Stimulated activated naive CD8-positive, alpha-beta T cell treated with anti-CD3 and anti-CD28 coated beads, Interleukin-15, amount 100 ng/mL, for 72 hours (primary cell): ENCODE measurements at regions not wholly inside any gene's neighbourhood (a gene's known extent, or its start where the extent isn't known, plus 50 kb on each side); places are given as distances from the start of the nearest gene placed in this dataset.

Experiments
- ATAC-seq: fragments of 150-1000 bp; cut with Tn5 transposase; 2 replicates; pipeline ENCODE4 v1.10.0; 2021; ENCODE audit warnings: mild to moderate bottlenecking, moderate library complexity
- DNase-seq, 2 donors: peaks; one replicate each; pipeline ENCODE4 v3.0.0; 2021 to 2022
- H3K27ac Mint-ChIP-seq, 2 donors: one replicate each; pipeline ENCODE4 v1.8.0; 2022; ENCODE audit warnings: mild to moderate bottlenecking in 2 of 2, mixed read lengths in 2 of 2, moderate library complexity in 2 of 2
- H3K27me3 Mint-ChIP-seq: one replicate; pipeline ENCODE4 v1.8.0; 2022; ENCODE audit warnings: mixed read lengths
- H3K4me1 Mint-ChIP-seq: one replicate; pipeline ENCODE4 v1.8.0; 2022; ENCODE audit warnings: mild to moderate bottlenecking, mixed read lengths
- H3K4me3 Mint-ChIP-seq, 2 donors: one replicate each; pipeline ENCODE4 v1.8.0; 2022; ENCODE audit warnings: mild to moderate bottlenecking in 2 of 2, mixed read lengths in 2 of 2, moderate library complexity in 1 of 2
- H3K9me3 Mint-ChIP-seq, 2 donors: one replicate each; pipeline ENCODE4 v1.8.0; 2022; ENCODE audit warnings: mixed read lengths in 2 of 2

DNA sequence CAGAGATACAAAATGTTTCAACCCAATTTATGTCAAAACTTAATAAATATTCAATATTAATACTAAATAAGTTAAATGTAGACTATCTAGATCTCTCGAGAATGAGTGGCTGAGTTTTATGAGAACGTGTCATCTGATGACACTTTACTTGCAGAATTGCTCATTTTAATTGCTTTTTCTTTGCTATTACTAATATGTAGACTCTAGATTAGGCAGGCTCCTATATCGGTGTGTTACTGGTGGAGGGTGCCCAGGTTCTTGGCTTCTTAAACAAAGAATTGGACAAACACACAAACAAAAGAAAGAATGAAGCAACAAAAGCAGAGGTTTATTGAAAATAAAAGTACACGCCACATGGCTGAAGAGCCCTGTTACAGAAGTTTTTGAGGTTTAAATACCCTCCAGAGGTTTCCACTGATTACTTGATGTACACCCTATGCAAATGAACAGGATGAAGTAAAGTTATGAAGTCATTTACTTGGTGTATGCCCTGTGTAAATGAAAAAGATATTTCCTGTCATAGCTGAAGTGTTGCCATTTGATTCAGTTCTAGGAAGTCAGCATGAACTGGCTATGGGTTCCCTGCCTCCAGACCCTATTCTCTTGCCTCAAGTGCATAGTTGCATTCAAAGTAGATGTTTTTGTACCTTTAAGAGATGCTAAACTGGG, 122.9 kb upstream of the ITGA4 start:
- peaks cover 12% of the 10 kb centered on the region for H3K4me1 Mint-ChIP-seq
- ATAC-seq (peak; percentile 76), DNase-seq (no peak)
- no peak overlapping the region for H3K4me3 Mint-ChIP-seq
- H3K9me3 Mint-ChIP-seq: peaks cover 21 to 22% of the 10 kb centered on the region in 2 donors
- no peaks in the 10 kb centered on the region for H3K27me3 Mint-ChIP-seq
- H3K27ac Mint-ChIP-seq: no peak overlapping the region

DNA sequence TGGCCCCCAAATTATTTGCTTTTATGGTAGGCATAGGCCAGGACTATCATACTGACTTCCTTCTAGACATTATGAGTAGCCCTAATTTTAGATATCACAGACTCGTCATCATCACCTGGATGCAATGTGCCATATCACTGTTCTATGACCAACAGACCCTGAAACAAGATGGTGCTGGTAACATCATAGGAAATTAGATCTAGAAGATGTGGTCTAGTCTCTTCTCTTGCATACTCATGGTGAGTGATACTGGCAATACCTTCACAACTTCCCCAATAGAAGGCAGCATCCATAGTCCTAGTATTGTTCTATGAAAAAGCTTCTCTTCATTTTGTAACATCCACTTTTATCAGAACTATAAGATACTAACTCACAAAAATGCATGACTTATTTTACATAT, 116.3 kb upstream of the ITGA4 start:
- H3K4me3 Mint-ChIP-seq: no peak overlapping the region
- peaks cover 7% of the 10 kb centered on the region for H3K4me1 Mint-ChIP-seq
- no peak overlapping the region for H3K27ac Mint-ChIP-seq
- H3K27me3 Mint-ChIP-seq: no peaks in the 10 kb centered on the region
- H3K9me3 Mint-ChIP-seq: peaks cover 11 to 24% of the 10 kb centered on the region in 2 donors
- ATAC-seq: no peak
- no peak for DNase-seq

DNA sequence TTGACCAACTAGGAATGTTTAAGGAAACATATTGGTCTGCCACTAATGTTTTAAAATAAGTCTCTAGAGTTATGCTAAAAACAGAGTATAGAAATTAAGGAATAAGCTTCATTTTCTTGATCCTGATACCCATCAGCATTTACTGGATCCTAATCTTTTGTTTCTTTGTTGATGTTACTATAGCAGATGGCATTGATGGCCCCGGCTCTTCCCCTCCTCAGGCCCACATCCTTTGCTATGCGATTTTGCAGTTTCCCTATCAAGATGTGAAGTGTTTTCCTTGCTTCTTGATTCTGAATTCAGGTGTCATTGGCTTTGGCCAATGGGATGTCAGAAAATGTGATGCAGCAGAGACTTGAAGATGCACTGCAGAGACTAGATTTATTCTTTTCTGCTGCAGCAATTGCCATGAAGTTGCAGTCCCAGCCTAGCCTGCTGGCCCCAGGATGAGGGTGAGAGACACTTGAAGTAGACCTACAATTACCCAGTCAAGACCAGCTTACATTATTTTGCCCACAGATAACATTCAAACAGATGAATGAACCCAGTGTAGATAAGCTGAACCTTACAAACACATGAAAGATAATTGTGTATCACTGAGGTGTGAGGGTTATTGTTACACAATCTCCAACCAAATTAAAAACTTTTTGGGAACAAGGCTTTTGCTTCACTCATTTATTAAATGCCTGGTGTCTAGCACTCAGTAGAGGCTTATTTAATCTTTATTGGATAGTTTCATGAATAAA, 115.2 kb upstream of the ITGA4 start:
- no peak for ATAC-seq
- Mint-ChIP-seq H3K27ac (no peak overlapping the region), H3K4me3 (no peak overlapping the region), H3K4me1 (peaks cover 7% of the 10 kb centered on the region), H3K27me3 (no peaks in the 10 kb centered on the region), H3K9me3 (peaks cover 11 to 24% of the 10 kb centered on the region in 2 donors)
- DNase-seq: no peak

DNA sequence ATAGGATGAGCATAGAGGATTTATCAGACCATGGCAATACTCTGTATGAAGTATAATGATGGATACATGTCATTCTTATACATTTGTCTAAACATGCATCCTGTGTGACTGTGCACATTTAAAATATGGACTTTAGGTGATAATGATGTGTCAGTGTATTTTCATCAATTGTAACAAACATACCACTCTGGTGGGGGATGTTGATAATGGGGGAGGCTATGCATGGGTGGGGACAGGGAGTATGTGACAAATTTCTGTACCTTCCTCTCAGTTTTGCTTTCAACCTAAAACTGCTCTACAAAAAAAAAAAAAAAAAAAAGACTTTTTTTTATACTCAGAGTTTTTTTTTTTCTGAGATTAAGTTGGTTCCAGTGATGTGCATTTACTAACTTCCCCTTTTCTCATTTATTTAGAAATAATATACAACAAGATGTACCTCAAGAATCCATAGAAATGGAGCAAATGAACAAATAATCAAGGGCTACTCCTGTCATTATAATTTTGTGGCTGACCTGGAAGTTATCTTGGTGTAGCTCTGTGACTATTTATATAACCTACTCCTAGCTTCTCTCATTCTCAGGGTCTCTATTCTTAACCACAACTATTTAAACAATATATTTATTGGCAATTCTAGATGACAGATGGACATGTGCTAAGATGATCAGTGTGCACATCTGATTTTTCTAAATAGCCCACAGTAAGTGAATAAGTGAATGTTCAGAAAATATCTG, 108.9 kb upstream of the ITGA4 start:
- Mint-ChIP-seq H3K4me3 (no peak overlapping the region), H3K4me1 (peaks cover 26% of the 10 kb centered on the region), H3K27me3 (no peaks in the 10 kb centered on the region), H3K9me3 (peaks cover under 1 to 1% of the 10 kb centered on the region in 2 donors), H3K27ac (no peak overlapping the region)
- peak in 1 of 2 donors; percentile 9 for DNase-seq
- peak; percentile 78 for ATAC-seq

GRCh38 chr2:181352158-181352557, 105.0 kb upstream of the ITGA4 start:
- H3K4me3 Mint-ChIP-seq: no peak overlapping the region
- peaks cover 40% of the 10 kb centered on the region for H3K4me1 Mint-ChIP-seq
- H3K27ac Mint-ChIP-seq: no peak overlapping the region

DNA sequence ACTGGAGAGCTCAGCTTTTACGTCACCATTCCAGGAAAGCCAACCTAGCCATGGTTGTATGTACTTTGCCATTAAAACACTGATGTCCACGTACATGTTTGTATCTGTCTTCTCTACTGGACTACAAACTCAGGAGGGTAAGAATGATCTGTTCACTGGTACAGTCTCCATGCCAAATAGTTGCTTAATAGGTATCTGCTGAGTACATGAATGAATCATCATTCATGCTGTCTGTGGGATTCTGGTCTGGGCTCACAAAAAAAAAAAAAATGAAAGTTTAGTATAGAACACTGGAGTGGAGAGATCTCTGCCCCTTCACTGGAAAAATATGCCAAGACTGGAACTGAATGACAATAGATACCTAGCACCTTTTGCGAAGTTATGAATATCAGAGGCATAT, 102.6 kb upstream of the ITGA4 start:
- ATAC-seq (peak; percentile 76), DNase-seq (no peak)

More at GRCh38 chr2:181352158-181352557, 105.0 kb upstream of the ITGA4 start:
- no peak for ATAC-seq
- no peak for DNase-seq
- Mint-ChIP-seq H3K27me3 (no peaks in the 10 kb centered on the region), H3K9me3 (no peaks in the 10 kb centered on the region)

GRCh38 chr2:181356526-181357130, 100.6 kb upstream of the ITGA4 start:
- Mint-ChIP-seq H3K27ac (no peak overlapping the region), H3K4me3 (no peak overlapping the region), H3K4me1 (peaks cover 43% of the 10 kb centered on the region), H3K9me3 (no peaks in the 10 kb centered on the region), H3K27me3 (no peaks in the 10 kb centered on the region)
- ATAC-seq (no peak), DNase-seq (no peak)

More for the DNA sequence above, 102.6 kb upstream of the ITGA4 start:
- H3K4me3 Mint-ChIP-seq: no peak overlapping the region
- H3K27me3 Mint-ChIP-seq: no peaks in the 10 kb centered on the region
- peaks cover 44% of the 10 kb centered on the region for H3K4me1 Mint-ChIP-seq
- no peaks in the 10 kb centered on the region for H3K9me3 Mint-ChIP-seq
- no peak overlapping the region for H3K27ac Mint-ChIP-seq

DNA sequence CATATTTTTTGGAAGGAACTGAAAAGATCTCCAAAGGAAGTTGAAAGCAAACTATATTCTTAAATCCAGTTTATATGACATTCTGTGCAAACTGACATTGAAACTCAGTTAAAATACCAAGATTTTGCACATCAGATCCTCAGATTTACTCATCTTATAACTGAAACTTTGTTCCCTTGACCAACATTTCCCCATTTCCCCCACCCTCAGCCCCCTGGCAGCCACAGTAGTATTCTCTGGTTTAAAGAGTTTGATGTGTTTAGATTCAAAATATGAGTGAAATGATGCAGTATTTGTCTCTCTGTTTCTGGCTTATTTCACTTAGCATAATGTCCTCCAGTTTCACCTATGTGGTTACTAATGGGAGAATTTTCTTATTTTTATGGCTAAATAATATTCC, 99.2 kb upstream of the ITGA4 start:
- H3K9me3 Mint-ChIP-seq: no peaks in the 10 kb centered on the region
- ATAC-seq: peak; percentile 92
- H3K4me1 Mint-ChIP-seq: peaks cover 37% of the 10 kb centered on the region

DNA sequence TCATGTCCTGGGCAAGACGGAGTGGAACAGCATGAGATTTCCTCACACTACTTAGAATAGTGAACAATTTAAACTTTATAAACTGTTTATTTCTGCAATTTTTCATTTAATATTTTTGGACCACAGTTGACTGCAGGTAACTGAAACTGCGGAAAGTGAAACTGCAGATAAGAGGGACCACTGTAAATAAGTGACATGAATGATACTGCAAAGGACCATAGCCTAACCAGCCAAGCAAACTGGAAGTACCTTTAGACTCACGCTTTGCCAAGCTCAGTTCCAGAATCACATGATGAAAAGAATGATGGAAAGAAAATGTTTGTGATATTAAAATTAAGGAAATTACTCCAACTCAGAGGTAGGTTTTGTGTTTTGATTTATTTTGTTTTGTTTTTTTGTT, 94.6 kb upstream of the ITGA4 start:
- H3K27me3 Mint-ChIP-seq: no peaks in the 10 kb centered on the region
- DNase-seq: no peak
- H3K4me3 Mint-ChIP-seq: no peak overlapping the region
- H3K4me1 Mint-ChIP-seq: peaks cover 25% of the 10 kb centered on the region
- H3K27ac Mint-ChIP-seq: no peak overlapping the region
- no peaks in the 10 kb centered on the region for H3K9me3 Mint-ChIP-seq
- no peak for ATAC-seq

More for the DNA sequence above, 99.2 kb upstream of the ITGA4 start:
- peak; percentile 26 to 59 for DNase-seq
- H3K27me3 Mint-ChIP-seq: no peaks in the 10 kb centered on the region
- no peak overlapping the region for H3K27ac Mint-ChIP-seq
- H3K4me3 Mint-ChIP-seq: no peak overlapping the region

GRCh38 chr2:181363164-181363563, 94.0 kb upstream of the ITGA4 start:
- Mint-ChIP-seq H3K27me3 (no peaks in the 10 kb centered on the region), H3K27ac (no peak overlapping the region), H3K9me3 (no peaks in the 10 kb centered on the region), H3K4me3 (no peak overlapping the region), H3K4me1 (peaks cover 19% of the 10 kb centered on the region)
- ATAC-seq (no peak), DNase-seq (no peak)

GRCh38 chr2:181364492-181365170, 92.6 kb upstream of the ITGA4 start:
- no peak overlapping the region for H3K4me3 Mint-ChIP-seq
- no peak for DNase-seq
- no peaks in the 10 kb centered on the region for H3K9me3 Mint-ChIP-seq
- no peaks in the 10 kb centered on the region for H3K27me3 Mint-ChIP-seq
- ATAC-seq: no peak
- H3K27ac Mint-ChIP-seq: no peak overlapping the region
- peaks cover 9% of the 10 kb centered on the region for H3K4me1 Mint-ChIP-seq

- ATAC-seq: no peak
- H3K9me3 Mint-ChIP-seq: no peaks in the 10 kb centered on the region
- peaks cover 14% of the 10 kb centered on the region for H3K4me1 Mint-ChIP-seq
- DNase-seq: no peak
- no peak overlapping the region for H3K27ac Mint-ChIP-seq
- H3K4me3 Mint-ChIP-seq: no peak overlapping the region
- no peaks in the 10 kb centered on the region for H3K27me3 Mint-ChIP-seq
These were observed 90.5 kb upstream of the ITGA4 start for GRCh38 chr2:181366675-181367175.

DNA sequence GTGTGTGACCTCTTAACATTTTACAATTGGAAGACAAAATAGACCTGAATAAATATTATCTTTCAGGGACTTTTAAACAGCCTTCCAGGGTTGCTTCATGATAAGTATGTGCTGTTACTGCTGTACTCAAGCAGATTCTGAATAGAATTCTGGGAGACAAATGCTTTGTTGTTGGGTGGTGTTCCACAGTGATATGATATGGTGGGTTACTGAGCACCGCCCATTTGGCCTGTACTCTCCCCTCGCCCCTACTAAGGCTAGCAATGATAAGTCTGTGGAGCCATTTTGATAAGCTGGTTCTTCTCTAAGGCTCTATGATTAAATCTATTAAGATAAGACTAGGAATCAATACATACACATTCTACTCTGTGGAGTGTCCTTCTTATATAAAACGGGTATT, 89.8 kb upstream of the ITGA4 start:
- H3K4me1 Mint-ChIP-seq: peaks cover 21% of the 10 kb centered on the region
- no peak overlapping the region for H3K4me3 Mint-ChIP-seq
- DNase-seq (no peak), ATAC-seq (no peak)
- H3K9me3 Mint-ChIP-seq: no peaks in the 10 kb centered on the region
- H3K27me3 Mint-ChIP-seq: no peaks in the 10 kb centered on the region
- no peak overlapping the region for H3K27ac Mint-ChIP-seq

DNA sequence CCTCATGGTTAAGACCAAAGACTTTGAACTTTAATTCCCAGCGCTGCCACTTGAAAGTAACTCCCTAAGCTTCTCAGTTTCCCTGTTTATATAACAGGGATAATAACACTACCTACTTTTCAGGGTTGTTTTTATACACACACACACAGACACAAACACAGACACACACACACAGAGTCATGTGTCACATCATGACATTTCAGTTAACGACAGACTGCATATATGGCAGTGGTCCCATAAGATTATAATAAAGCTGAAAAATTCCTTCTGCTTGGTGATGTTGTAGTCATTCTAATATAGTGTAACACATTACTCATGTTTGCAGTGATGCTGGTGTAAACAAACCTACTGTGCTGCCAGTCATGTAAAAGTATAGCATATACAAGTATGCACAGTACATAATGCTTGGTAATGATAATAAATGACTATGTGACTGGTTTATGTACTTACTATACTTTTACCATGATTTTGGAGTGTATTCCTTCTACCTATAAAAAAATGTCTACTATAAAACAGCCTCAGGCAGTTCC, 89.2 kb upstream of the ITGA4 start:
- ATAC-seq (no peak), DNase-seq (no peak)
- H3K4me1 Mint-ChIP-seq: peaks cover 27% of the 10 kb centered on the region

DNA sequence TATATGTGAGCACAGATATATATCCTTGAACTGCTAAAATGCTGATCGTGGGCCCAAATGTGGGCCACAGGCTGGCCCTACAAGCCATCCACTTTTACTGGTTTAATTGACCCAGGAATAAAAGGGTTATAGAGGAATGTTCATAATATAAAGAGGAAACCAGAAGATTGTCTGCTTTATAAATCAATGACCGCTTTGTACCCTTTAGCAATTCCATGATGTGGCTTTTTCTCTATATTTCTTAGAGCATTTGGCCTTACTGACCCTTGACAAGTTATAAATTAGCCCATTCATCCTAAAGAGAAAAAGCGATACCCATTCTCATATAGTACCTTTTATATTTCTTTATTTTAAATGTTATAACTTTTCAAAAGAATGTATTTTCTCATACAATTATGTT, 87.1 kb upstream of the ITGA4 start:
- ATAC-seq (no peak), DNase-seq (no peak)
- Mint-ChIP-seq H3K9me3 (no peaks in the 10 kb centered on the region), H3K27ac (no peak overlapping the region), H3K27me3 (no peaks in the 10 kb centered on the region), H3K4me3 (no peak overlapping the region), H3K4me1 (peaks cover 35% of the 10 kb centered on the region)

More for the DNA sequence above, 89.2 kb upstream of the ITGA4 start:
- H3K9me3 Mint-ChIP-seq: no peaks in the 10 kb centered on the region
- H3K4me3 Mint-ChIP-seq: no peak overlapping the region
- H3K27ac Mint-ChIP-seq: no peak overlapping the region
- H3K27me3 Mint-ChIP-seq: no peaks in the 10 kb centered on the region
